OCI-LY7 (cell line): ENCODE measurements at regions not wholly inside any gene's neighbourhood (a gene's known extent, or its start where the extent isn't known, plus 50 kb on each side); places are given as distances from the start of the nearest gene placed in this dataset.

ENCODE experiments used
- BruUV-seq: library from RNA; stranded (reverse); fragments of 400-500 nt; replicated peaks from 2 replicates; lab custom pipeline; 2021; lab: Mats Ljungman, UMichigan
- CTCF ChIA-PET: fragments of 300-600 bp; sonication (Branson Sonifier 250); formaldehyde crosslinking; loops from one replicate; lab custom pipeline; 2022; ENCODE audit warnings: antibody characterized with exemption; ENCODE audit not compliant: unreplicated experiment; lab: Charles Lee
- POLR2A ChIA-PET: fragments of 300-600 bp; sonication (Branson Sonifier 250); formaldehyde crosslinking; loops from one replicate; lab custom pipeline; 2022; ENCODE audit warnings: antibody characterized with exemption; lab: Charles Lee
- DNase-seq: peaks from one replicate; pipeline ENCODE4 v3.0.0-alpha.2; 2015; ENCODE audit warnings: low spot score
- H2AFZ ChIP-seq: fragments of 200-600 bp; sonication (generic), shearing (Covaris generic); 2 replicates; pipeline ENCODE4 v1.6.1; 2014; ENCODE audit warnings: mild to moderate bottlenecking, antibody characterized with exemption, low read length, moderate library complexity
- H3K27ac ChIP-seq: fragments of 200-600 bp; sonication (generic); 2 replicates; pipeline ENCODE4 v1.5.1; 2014; ENCODE audit warnings: mixed run types, low read depth, mild to moderate bottlenecking, moderate library complexity, low read length, inconsistent platforms; ENCODE audit not compliant: poor library complexity, severe bottlenecking
- H3K36me3 ChIP-seq: fragments of 200-600 bp; sonication (generic); 2 replicates; pipeline ENCODE4 v1.6.1; 2014; ENCODE audit warnings: mild to moderate bottlenecking, antibody characterized with exemption, low read length, moderate library complexity, mixed read lengths; ENCODE audit not compliant: insufficient read depth
- H3K4me1 ChIP-seq: fragments of 200-600 bp; sonication (generic); 2 replicates; pipeline ENCODE4 v1.5.1; 2014; ENCODE audit warnings: mild to moderate bottlenecking, low read length; ENCODE audit not compliant: insufficient read depth, poor library complexity, severe bottlenecking
- H3K4me2 ChIP-seq: fragments of 200-600 bp; sonication (generic); 2 replicates; pipeline ENCODE4 v1.6.1; 2014; ENCODE audit warnings: mild to moderate bottlenecking, low read length
- H3K4me3 ChIP-seq: fragments of 200-600 bp; sonication (generic); 2 replicates; pipeline ENCODE4 v1.5.1; 2014; ENCODE audit warnings: mild to moderate bottlenecking, low read depth, low read length; ENCODE audit not compliant: poor library complexity, severe bottlenecking
- H3K79me2 ChIP-seq: fragments of 200-600 bp; sonication (generic); 2 replicates; pipeline ENCODE4 v1.6.1; 2016; ENCODE audit warnings: low read depth, mild to moderate bottlenecking, low read length, moderate library complexity, mixed read lengths; ENCODE audit not compliant: insufficient read depth
- H3K9me2 ChIP-seq: fragments of 200-600 bp; sonication (generic); 2 replicates; pipeline ENCODE4 v1.6.1; 2016; ENCODE audit warnings: mild to moderate bottlenecking, low read length, mixed read lengths; ENCODE audit not compliant: insufficient read depth
- H3K9me3 ChIP-seq: fragments of 200-600 bp; sonication (generic); 2 replicates; pipeline ENCODE4 v1.6.1; 2014; ENCODE audit warnings: mild to moderate bottlenecking, mixed run types, low read length, mixed read lengths
- H4K20me1 ChIP-seq: fragments of 200-600 bp; sonication (generic); 2 replicates; pipeline ENCODE4 v1.6.1; 2014; ENCODE audit warnings: mild to moderate bottlenecking, antibody characterized with exemption, low read length, moderate library complexity, mixed read lengths; ENCODE audit not compliant: insufficient read depth
- EZH2phosphoT487 ChIP-seq: fragments of 200-600 bp; sonication (generic); IDR thresholded peaks from 2 replicates; pipeline ENCODE4 v1.6.1; 2018; ENCODE audit warnings: low read depth, borderline replicate concordance, mild to moderate bottlenecking, mixed run types, antibody characterized with exemption, low read length, moderate library complexity, mixed read lengths
- intact Hi-C: fragments of 100-400 bp; cut with micrococcal nuclease; formaldehyde crosslinking; loops from one replicate; pipeline ENCODE4 v1.10.0; 2022; ENCODE audit not compliant: unreplicated experiment
- TF ChIP-seq, protein P1 (sequence below): fragments of 200-600 bp; sonication (generic); conservative IDR thresholded peaks from 2 replicates; pipeline ENCODE4 v1.5.1; 2014; ENCODE audit warnings: mild to moderate bottlenecking, antibody characterized with exemption, low read length, moderate library complexity, mixed read lengths

DNA sequence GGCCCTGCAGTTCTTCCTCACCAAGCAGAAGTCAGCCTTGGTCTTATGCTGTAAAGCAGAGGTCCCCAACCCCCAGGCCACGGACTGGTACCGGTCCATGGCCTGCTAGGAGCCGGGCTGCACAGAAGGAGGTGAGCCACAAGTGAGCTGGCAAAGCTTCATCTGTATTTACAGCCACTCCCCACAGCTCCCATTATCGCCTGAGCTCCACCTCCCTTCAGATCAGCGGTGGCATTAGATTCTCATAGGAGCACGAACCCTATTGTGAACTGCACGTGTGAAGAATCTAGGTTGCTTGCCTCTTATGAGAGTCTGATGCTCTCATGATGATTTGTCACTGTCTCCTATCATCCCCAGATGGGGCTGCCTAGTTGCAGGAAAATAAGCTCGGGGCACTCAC lies 87.6 kb upstream of the NEBL start:
- CTCF ChIA-PET = no interaction called here
- BruUV-seq = no TSS peak

DNA sequence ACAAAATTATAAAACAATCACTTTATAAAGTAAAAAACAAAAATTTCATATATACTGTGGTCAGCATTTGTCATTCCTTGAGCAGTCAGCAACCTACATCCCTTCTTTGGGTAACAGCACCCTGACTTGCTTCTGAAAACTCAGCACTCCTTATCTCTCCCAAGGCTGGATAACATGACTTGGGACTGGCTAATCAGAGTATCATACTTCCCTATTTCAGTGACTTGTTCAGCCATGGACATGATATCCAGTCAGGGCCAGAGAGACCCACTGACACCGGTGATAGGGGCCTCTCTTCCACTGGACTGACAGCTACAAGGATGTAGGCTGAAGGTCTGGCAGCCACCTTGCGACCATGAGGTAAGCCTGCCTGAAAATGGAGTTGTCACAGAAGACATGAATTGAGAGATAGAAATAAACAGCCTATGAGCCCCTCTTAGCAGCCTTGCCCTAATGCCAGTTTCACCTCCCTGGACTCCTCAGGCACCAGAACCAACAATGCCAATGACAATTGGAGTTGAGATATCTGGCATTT lies 84.4 kb upstream of the NEBL start:
- intact Hi-C loops = no loop called here
- BruUV-seq = no TSS peak
- H2AFZ ChIP-seq = peak overlapping the region; percentile 6; the same call in 1 of the 2 replicates
- CTCF ChIA-PET = no interaction called here
- peaks cover 3% of the 10 kb centered on the region; the same call in 1 of the 2 replicates for H3K9me3 ChIP-seq
- H3K79me2 ChIP-seq = no peaks in the 10 kb centered on the region
- no peak for DNase-seq
- peaks cover 24% of the 10 kb centered on the region for H3K4me1 ChIP-seq
- H3K4me3 ChIP-seq = no peak overlapping the region
- no peak for TF ChIP-seq EZH2phosphoT487
- TF ChIP-seq, protein P1, sequence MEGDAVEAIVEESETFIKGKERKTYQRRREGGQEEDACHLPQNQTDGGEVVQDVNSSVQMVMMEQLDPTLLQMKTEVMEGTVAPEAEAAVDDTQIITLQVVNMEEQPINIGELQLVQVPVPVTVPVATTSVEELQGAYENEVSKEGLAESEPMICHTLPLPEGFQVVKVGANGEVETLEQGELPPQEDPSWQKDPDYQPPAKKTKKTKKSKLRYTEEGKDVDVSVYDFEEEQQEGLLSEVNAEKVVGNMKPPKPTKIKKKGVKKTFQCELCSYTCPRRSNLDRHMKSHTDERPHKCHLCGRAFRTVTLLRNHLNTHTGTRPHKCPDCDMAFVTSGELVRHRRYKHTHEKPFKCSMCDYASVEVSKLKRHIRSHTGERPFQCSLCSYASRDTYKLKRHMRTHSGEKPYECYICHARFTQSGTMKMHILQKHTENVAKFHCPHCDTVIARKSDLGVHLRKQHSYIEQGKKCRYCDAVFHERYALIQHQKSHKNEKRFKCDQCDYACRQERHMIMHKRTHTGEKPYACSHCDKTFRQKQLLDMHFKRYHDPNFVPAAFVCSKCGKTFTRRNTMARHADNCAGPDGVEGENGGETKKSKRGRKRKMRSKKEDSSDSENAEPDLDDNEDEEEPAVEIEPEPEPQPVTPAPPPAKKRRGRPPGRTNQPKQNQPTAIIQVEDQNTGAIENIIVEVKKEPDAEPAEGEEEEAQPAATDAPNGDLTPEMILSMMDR = no peak
- no peak overlapping the region for H3K4me2 ChIP-seq
- H4K20me1 ChIP-seq = no peaks in the 10 kb centered on the region
- H3K9me2 ChIP-seq = no peaks in the 10 kb centered on the region
- H3K27ac ChIP-seq = no peak overlapping the region
- no peaks in the 10 kb centered on the region for H3K36me3 ChIP-seq
- POLR2A ChIA-PET = interaction anchor here (2.2 kb wide), 1 partner anchor 9 kb away, joined by 6 read pairs; no protein-coding TSS in a partner anchor

More for the DNA sequence above, 87.6 kb upstream of the NEBL start:
- Histone ChIP-seq H3K4me2 (no peak overlapping the region), H2AFZ (no peak overlapping the region), H3K4me3 (no peak overlapping the region), H3K79me2 (no peaks in the 10 kb centered on the region), H3K36me3 (no peaks in the 10 kb centered on the region), H3K4me1 (peaks cover 7% of the 10 kb centered on the region), H4K20me1 (no peaks in the 10 kb centered on the region), H3K27ac (no peak overlapping the region), H3K9me2 (no peaks in the 10 kb centered on the region), H3K9me3 (no peaks in the 10 kb centered on the region)
- no peak for TF ChIP-seq EZH2phosphoT487
- intact Hi-C loops = no loop called here
- POLR2A ChIA-PET = interaction anchor here (0.9 to 1.3 kb wide), 3 partner anchors 10 to 27 kb away, joined by 3 to 6 read pairs (median 4); no protein-coding TSS in a partner anchor
- no peak for DNase-seq

DNA sequence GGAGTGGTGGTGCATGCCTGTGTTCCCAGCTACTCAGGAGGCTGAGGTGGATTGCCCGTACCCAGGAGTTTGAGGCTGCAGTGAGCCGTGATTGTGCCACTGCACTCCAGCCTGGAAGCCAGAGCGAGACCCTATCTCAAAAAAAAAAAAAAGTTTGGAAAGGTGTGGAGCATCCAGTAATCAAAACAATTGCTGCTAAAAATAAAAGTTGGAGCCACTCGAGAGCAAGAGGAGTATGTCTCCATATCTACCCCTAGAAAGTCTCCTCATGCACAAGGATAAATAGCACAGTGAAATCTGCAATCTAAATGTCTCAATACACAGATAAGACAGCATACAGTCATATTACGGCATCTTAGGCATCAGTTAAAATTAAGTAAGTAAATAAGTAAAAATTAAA lies 81.5 kb upstream of the NEBL start:
- H3K4me3 ChIP-seq = no peak overlapping the region
- H2AFZ ChIP-seq = no peak overlapping the region; the same call in 1 of the 2 replicates
- no TSS peak for BruUV-seq
- POLR2A ChIA-PET = interaction anchor here (0.6 to 2.4 kb wide), 9 partner anchors 9 to 837 kb away, joined by 3 to 10 read pairs (median 3); no protein-coding TSS in a partner anchor
- no peak overlapping the region for H3K4me2 ChIP-seq
- CTCF ChIA-PET = no interaction called here
- H3K27ac ChIP-seq = no peak overlapping the region
- H3K36me3 ChIP-seq = no peaks in the 10 kb centered on the region
- TF ChIP-seq, protein P1 = no peak
- TF ChIP-seq EZH2phosphoT487 = no peak
- H3K79me2 ChIP-seq = no peaks in the 10 kb centered on the region
- H3K9me3 ChIP-seq = peaks cover 6% of the 10 kb centered on the region; the same call in 1 of the 2 replicates
- H3K4me1 ChIP-seq = peaks cover 37% of the 10 kb centered on the region
- intact Hi-C loops = no loop called here
- no peaks in the 10 kb centered on the region for H3K9me2 ChIP-seq
- no peaks in the 10 kb centered on the region for H4K20me1 ChIP-seq
- no peak for DNase-seq
